ENCODE measurements at regions not wholly inside any gene's neighbourhood (a gene's known extent, or its start where the extent isn't known, plus 50 kb on each side); places are given as distances from the start of the nearest gene placed in this dataset.

GRCh38 chr4:188903986-188904385 lies 764.7 kb downstream of the TRIML1 start:
- TF ChIP-seq CTCF (conservative IDR thresholded peaks at IDR 0.05 in 1 of 2, IDR thresholded peaks at IDR 0.05 in 1 of 2; ENCODE audit: low read depth in 1 of 2, low read length in 2 of 2), result no peak
- no peak for TF ChIP-seq EZH2 (IDR thresholded peaks at IDR 0.05; ENCODE audit: low read length, missing control alignments)

All from fibroblast of lung (primary cell).